Epithelial cell of esophagus (primary cell): ENCODE measurements at regions not wholly inside any gene's neighbourhood (a gene's known extent, or its start where the extent isn't known, plus 50 kb on each side); places are given as distances from the start of the nearest gene placed in this dataset.

Source experiments
- DNase-seq: peaks from one replicate; pipeline ENCODE4 v3.0.0; 2010; ENCODE audit warnings: low read depth
- H3K4me3 ChIP-seq: 2 replicates; pipeline ENCODE4 v1.5.1; 2011; ENCODE audit warnings: mild to moderate bottlenecking, low read length, control low read depth
- CTCF ChIP-seq: IDR thresholded peaks from 2 replicates; pipeline ENCODE4 v1.5.1; 2011; ENCODE audit warnings: low read depth, mild to moderate bottlenecking, low read length, control low read depth, inconsistent platforms; ENCODE audit not compliant: insufficient read depth; ENCODE audit errors: missing control alignments

DNA sequence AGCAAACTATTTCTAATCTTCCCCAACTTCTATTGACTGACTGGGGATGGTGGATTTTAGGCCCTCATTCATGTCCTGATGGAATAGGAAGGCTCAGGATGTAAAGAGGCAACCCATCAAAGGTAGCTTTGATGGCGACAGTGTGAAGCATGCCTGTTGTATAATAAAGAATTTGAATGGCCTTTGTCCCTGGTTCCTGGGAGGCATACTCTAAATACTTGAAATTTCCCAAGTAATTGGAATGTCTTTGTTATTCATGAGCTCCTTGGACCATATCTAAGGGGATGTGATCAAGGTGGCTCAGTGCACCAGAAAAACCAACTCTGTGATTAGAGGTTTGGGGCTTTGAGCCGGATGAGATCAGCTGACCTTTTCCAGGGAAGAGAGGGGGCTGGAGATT, 264.5 kb upstream of the NEBL start:
- no peak for TF ChIP-seq CTCF
- no peak overlapping the region for H3K4me3 ChIP-seq
- no peak for DNase-seq

- no peak overlapping the region for H3K4me3 ChIP-seq
- no peak for DNase-seq
- TF ChIP-seq CTCF: no peak
Observed at GRCh38 chr10:21161090-21161625, 264.0 kb upstream of the NEBL start.

DNA sequence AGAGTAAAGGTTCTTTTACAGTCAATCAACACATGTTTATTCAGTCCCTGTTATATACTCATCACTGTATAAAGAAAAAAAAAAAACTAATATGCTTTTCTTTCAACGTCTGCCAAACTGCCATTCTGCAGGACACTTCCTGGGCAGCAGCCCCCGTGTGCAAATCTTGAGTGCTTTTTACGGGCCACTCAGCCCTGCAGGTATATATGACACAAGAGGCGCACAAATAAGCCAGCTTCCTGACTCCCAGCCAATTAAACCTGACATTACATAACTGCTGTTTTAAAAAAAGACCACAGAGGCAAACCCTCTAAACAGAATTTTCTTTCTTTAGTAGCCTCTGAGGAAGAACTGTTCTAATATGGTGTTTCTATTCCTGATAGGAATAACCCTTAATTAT, 263.0 kb upstream of the NEBL start:
- no peak for TF ChIP-seq CTCF
- no peak for DNase-seq
- no peak overlapping the region for H3K4me3 ChIP-seq

- TF ChIP-seq CTCF: no peak
- DNase-seq: no peak
- no peak overlapping the region for H3K4me3 ChIP-seq
Observed at GRCh38 chr10:21159669-21160068, 262.6 kb upstream of the NEBL start.

DNA sequence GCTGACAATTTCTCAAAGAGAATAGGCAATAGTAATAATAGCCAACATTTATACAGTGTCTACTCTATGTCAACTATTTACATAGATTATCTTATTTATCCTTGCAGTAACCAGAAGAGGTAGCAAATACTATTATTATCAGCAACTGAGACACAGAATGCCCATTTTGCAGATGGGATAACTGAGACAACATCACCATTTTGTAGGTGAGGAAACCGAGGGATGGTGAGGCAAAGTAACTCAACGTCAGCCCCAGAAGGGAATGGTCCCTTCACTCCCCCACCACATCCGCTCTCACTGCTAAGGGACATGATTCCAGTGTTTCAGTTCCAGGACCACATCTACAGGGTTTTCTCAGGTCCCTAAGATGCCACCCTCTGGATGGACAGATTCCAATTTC, 261.2 kb upstream of the NEBL start:
- TF ChIP-seq CTCF: no peak
- H3K4me3 ChIP-seq: no peak overlapping the region
- no peak for DNase-seq

GRCh38 chr10:21157664-21158063, 260.6 kb upstream of the NEBL start:
- no peak for DNase-seq
- H3K4me3 ChIP-seq: no peak overlapping the region
- no peak for TF ChIP-seq CTCF

GRCh38 chr10:21150166-21150565, 253.1 kb upstream of the NEBL start:
- H3K4me3 ChIP-seq: no peak overlapping the region
- no peak for DNase-seq

More at GRCh38 chr10:21150166-21150565, 253.1 kb upstream of the NEBL start:
- no peak for TF ChIP-seq CTCF
